GDM1 (cell line): ENCODE measurements at regions not wholly inside any gene's neighbourhood (a gene's known extent, or its start where the extent isn't known, plus 50 kb on each side); places are given as distances from the start of the nearest gene placed in this dataset.

Experiments used
- DNase-seq: peaks from one replicate; lab custom pipeline; 2025; lab: John Stamatoyannopoulos, UW

GRCh38 chr6:104321301-104321700 lies 538.4 kb downstream of the HACE1 start:
- DNase-seq, result no peak

GRCh38 chr6:104320896-104321295 lies 538.8 kb downstream of the HACE1 start:
- DNase-seq, result no peak

- DNase-seq, result no peak
Measured at GRCh38 chr6:104312851-104313250, 546.9 kb downstream of the HACE1 start.

GRCh38 chr6:104306211-104306610 lies 553.5 kb downstream of the HACE1 start:
- no peak for DNase-seq

- DNase-seq, result no peak
Measured at GRCh38 chr6:104305206-104305605, 554.5 kb downstream of the HACE1 start.

GRCh38 chr6:104301951-104302350 lies 557.8 kb downstream of the HACE1 start:
- DNase-seq, result no peak

GRCh38 chr6:104286641-104287040 lies 573.1 kb downstream of the HACE1 start:
- no peak for DNase-seq

- no peak for DNase-seq
Measured at GRCh38 chr6:104284872-104285271, 574.8 kb downstream of the HACE1 start.

- DNase-seq, result no peak
Measured at GRCh38 chr6:104282581-104282980, 577.1 kb downstream of the HACE1 start.

- no peak for DNase-seq
Measured at GRCh38 chr6:104281370-104281769, 578.3 kb downstream of the HACE1 start.

GRCh38 chr6:104268389-104268788 lies 591.3 kb downstream of the HACE1 start:
- no peak for DNase-seq

GRCh38 chr6:104266922-104267321 lies 592.8 kb downstream of the HACE1 start:
- DNase-seq, result no peak

- DNase-seq, result no peak
Measured at GRCh38 chr6:104256646-104257045, 603.1 kb downstream of the HACE1 start.

- no peak for DNase-seq
Measured at GRCh38 chr6:104253236-104253635, 606.5 kb downstream of the HACE1 start.

GRCh38 chr6:104252276-104252675 lies 607.4 kb downstream of the HACE1 start:
- no peak for DNase-seq

GRCh38 chr6:104251651-104252050 lies 608.1 kb downstream of the HACE1 start:
- DNase-seq, result no peak

GRCh38 chr6:104240865-104241264 lies 618.9 kb downstream of the HACE1 start:
- DNase-seq, result no peak

- no peak for DNase-seq
Measured at GRCh38 chr6:104239971-104240370, 619.7 kb downstream of the HACE1 start.

GRCh38 chr6:104229057-104229456 lies 630.7 kb downstream of the HACE1 start:
- no peak for DNase-seq

- DNase-seq, result no peak
Measured at GRCh38 chr6:104227508-104227907, 632.2 kb downstream of the HACE1 start.

GRCh38 chr6:104226790-104227446 lies 632.8 kb downstream of the HACE1 start:
- no peak for DNase-seq

- DNase-seq, result no peak
Measured at GRCh38 chr6:104218116-104218515, 641.6 kb downstream of the HACE1 start.

GRCh38 chr6:104214901-104215300 lies 644.8 kb downstream of the HACE1 start:
- no peak for DNase-seq

- no peak for DNase-seq
Measured at GRCh38 chr6:104212977-104213668, 646.6 kb downstream of the HACE1 start.
